GM18505 (cell line): ENCODE measurements at regions not wholly inside any gene's neighbourhood (a gene's known extent, or its start where the extent isn't known, plus 50 kb on each side); places are given as distances from the start of the nearest gene placed in this dataset.

Experiments
- ATAC-seq: cut with Tn5 transposase; IDR thresholded peaks from one replicate; pipeline ENCODE4 v1.9.1; 2021; ENCODE audit not compliant: unreplicated experiment
- POLR2A ChIP-seq: IDR thresholded peaks from 4 replicates; pipeline ENCODE4 v1.6.1; 2011; ENCODE audit warnings: borderline replicate concordance; ENCODE audit not compliant: insufficient read depth, insufficient read length; ENCODE audit errors: extremely low read depth

DNA sequence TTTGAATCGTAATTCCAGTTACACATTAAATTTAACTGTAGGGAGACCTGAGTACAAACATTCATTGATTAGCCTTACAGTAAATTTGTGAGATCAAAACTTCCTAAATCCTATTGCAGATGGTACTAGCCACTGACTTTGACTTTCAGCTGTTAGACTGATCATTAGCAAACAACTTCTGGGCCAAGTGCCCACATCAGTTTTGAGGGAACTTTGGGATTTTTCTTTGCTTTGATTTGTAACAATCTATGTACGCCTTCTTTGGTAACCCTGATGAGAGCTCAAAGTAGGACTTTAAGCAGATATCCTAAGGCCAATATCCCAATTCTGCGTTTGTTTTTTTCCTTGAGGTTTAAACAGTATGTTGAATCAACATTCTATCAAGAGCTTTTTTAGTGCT, 131.5 kb downstream of the DLEU7 start:
- ATAC-seq = no peak
- no peak for TF ChIP-seq POLR2A

DNA sequence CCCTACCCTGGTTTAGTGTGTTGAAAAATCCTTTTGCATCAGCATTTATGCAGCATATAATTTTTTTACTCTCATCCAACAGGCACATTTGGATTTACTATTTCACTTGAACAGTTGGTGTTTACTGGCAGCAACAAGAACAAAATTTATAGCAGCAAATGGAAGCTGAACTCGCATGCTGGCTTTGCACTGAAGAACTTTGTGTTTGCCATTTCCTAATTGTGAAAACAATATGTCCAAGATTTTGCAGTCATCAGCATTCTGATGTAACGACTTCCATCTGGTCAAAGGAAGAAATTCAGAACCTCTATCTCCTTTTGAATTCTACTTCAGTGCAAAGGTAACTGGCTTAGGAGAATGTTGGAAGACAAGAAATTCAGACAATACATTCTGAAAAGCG, 131.0 kb downstream of the DLEU7 start:
- ATAC-seq = no peak
- no peak for TF ChIP-seq POLR2A

DNA sequence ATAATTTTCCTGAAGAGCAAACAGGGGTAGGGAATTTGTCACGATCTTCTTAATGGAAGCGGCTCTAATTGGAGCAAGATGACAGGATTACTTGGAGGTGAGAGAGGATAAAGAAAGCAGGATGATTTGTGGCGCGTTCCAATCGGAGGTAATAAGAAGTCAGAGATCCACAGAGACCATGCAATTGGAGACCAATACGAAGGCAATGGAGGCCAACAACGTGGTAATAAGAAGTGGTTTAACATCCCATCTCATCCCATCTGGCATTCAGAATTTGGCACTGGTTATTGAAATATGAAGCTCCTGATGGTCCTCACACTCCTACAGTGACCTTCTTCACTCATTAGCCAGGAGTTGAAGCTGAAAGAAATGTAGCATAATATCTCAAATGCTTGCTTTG, 130.6 kb downstream of the DLEU7 start:
- no peak for TF ChIP-seq POLR2A
- no peak for ATAC-seq

DNA sequence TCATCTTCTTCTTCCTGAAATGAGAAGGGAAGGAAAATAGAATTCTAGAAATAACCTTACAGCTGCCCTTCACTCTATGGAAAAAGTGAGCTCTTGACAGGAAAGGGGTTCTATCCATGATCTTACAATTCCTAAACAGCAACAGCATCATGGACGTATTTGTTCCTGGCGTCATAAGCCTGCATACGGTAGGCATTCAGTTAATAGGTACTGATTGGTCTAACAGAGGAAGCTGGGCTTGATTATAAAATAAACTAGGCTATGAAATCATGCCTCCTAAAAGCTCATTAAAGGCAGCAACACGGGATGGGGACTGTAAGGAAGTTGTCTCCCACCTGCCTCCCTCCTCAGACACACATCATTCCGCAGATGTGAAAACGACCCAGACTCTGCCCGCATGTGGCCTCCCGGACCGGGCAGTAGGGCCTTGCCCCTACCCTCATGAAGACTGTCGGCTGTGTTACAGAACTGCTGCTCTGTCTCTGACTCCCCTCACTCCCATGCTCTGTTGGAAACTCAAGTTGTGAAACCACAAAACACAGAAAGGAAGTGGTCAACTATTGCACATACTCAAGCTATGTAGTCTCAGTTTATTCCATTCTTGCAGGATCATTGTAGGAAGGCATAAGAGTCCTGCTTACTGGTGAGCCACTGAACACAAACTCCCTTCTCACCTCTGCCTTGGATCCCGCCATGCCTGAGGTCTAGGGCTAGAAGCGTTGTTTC, 129.8 kb downstream of the DLEU7 start:
- ATAC-seq = peak; percentile 65

DNA sequence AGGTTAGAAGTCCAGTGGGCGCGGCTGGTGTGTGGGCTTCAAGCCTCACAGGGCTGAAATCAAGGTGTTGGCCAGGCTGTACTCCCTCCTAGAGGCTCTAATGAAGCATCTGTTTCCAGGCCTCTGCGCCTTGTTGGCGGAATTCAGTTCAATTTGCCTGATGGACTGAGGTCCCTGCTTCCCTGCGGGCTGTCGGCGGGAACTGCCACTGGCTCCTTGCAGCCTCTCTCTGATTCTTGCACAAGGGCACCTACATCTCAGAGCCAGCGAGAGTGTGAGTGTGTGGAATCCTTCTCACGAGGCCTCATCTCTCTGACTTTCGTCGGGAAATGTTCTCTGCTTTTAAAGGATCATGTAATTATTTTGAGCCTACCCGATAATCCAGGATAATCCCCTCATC, 128.6 kb downstream of the DLEU7 start:
- no peak for ATAC-seq
- TF ChIP-seq POLR2A = no peak

More for the DNA sequence above, 129.8 kb downstream of the DLEU7 start:
- no peak for TF ChIP-seq POLR2A

DNA sequence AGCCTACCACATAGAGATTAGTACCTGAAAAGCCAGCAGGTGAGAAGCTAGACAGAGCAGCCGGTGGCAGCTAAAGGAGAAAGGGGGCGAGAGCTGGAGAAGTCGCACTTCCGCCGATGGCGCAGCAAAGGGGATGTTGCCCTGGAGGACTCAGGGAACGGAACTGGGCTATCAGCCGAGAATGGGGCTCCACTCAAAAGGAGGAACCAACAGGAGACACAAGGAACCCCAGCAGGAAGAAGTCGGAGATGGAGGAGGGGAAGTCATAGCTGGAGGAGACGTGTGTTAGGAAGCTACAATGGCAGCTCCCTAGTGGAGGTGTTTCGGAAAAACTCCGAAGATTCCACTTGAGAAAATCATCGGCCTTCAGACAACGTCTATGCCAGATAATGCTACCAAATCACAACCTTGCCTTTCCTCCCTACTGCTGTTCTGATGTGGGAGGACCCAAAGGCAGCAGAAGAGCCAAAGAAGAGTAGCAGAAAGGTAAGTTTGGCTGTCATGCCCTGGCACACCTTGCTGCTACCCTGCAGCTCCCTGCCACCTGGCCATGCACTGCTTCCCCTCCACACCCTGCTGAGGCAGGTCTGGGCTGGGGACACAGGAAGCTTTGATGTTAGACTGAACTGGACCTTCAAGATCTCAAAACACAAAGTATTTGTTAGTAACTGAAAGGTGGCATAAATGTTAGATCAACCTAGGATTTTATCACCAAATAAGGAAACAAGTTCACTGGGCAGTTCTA, 127.9 kb downstream of the DLEU7 start:
- no peak for ATAC-seq
- TF ChIP-seq POLR2A = no peak

DNA sequence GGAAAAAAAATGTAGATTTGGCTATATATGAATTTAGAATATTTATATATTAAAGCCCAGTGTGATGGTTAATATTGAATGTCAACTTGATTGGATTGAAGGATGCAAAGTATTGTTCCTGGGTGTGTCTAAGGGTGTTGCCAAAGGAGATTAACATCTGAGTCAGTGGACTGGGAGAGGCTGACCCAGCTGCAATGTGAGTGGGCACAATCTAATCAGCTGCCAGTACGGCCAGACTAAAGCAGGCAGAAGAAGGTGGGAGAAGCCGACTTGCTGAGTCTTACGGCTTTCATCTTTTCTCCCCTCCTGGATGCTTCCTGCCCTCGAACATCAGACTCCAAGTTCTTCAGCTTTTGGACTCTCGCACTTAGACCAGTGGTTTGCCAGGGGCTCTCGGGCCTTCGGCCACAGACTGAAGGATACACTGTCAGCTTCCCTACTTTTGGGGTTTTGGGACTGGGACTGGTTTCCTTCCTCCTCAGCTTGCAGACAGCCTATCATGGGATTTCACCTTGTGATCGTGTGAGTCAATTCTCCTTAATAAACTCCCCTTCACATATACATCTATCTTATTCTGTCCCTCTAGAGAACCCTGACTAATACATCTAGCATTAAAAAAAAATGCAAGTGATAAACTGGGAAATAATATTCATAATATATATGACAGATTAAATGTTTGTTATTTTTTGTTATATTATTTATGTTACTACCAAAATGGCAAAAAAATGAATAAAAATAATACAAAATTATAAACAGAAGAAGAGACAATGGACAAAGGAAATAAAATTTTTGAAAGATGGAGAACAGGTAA, 122.4 kb downstream of the DLEU7 start:
- TF ChIP-seq POLR2A = no peak
- no peak for ATAC-seq

DNA sequence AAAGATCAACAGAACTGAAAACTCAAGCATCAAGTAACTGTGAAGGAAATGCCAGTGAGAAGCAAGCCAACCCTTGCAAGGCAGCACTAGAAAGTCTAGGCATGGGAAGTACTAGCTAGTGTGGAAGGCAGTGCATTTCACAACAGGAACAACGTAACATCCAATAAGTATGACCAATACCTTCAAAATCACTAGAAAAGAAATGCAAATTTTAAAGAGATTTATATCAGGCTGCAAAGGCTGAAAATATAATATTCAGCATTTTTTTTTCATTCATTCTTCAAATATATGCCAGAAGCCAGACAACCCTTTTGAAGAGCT, 121.9 kb downstream of the DLEU7 start:
- no peak for ATAC-seq
- no peak for TF ChIP-seq POLR2A

DNA sequence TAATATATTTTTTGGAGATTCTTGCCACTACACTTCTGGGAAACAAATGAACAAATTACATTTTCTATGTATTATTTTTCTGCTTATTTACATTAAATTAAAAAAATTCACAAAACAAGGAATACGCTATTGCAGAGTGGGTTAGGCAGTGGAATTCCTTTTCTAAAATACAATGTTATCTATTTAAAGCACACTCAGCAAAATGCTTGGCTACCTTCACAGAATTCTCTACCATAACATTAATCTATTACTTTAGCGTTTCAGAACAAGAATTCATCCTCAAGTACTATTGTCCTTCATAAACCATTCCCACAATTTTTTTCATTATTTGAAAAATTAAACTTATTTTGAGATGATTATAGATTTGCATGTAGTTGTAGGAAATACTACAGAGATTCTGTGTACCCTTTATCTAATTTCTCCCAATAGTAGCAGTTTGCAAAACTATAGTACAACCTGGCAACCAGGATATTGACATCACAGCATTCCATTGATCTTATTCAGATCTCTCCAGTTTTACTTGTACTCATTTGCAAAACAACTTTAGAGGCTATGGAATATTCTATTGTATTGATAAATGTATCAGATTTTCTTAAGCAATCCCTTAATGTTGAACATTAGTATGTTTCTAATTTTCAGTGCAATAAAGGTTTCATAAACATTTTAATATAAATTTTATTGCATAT, 120.9 kb downstream of the DLEU7 start:
- no peak for ATAC-seq

DNA sequence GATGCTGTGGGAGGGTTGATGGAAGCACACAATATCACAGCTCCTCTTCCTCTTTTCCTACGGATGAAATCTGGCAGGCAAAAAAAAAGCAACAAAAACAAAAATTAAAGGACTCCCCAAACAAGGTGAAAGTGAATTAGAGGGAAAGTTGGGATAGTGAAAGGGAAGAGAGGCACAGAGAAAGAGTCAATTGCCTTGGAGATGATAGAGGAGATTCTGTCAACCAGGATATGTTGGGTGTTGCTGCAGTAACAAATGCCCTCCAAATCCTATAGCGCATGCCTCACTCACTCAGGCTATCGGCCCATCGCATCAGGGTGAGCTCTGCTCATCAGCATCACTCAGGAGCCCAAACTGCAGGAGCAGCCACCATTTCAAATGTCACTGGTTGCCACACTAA, 119.1 kb downstream of the DLEU7 start:
- no peak for TF ChIP-seq POLR2A

More for the DNA sequence above, 120.9 kb downstream of the DLEU7 start:
- TF ChIP-seq POLR2A = no peak

DNA sequence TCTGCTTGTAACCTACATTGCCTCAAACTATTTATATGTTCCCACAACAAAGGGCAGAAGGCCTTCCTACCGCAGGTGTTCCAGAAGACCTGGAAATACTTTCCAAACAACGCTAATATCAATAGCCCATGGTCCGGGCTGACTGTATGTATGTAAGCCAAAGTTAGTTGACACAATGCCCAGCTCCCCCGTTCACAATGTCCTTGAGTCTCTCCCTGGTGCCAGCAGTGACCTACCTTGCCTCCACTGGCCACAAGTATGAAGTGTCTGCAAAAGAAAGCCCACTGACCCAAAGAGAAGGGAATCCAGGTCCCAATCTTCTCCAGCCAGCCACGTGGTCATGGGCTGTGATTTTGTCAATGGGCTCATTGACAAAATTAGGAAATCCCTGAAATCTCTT, 118.6 kb downstream of the DLEU7 start:
- ATAC-seq = no peak
- TF ChIP-seq POLR2A = no peak

More for the DNA sequence above, 119.1 kb downstream of the DLEU7 start:
- ATAC-seq = no peak

DNA sequence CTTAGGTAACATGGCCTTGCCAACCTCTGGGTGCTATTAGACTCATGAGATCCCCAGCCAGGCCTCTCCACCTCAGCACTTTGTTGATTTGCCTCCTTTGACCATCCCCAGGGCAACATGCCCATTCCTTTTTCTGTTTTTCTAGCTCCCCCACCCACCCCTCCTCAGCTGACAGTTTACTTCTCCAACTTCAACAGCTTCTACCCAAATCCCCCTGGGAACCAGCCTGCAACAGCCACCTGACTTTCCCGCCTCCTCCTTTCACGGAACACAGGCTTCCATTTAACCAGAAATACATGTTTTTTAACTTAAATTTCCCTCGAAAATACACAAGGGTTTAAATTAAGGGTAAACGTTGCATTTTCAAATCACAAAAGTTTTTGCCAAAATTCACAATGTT, 117.3 kb downstream of the DLEU7 start:
- no peak for TF ChIP-seq POLR2A
- ATAC-seq = no peak

DNA sequence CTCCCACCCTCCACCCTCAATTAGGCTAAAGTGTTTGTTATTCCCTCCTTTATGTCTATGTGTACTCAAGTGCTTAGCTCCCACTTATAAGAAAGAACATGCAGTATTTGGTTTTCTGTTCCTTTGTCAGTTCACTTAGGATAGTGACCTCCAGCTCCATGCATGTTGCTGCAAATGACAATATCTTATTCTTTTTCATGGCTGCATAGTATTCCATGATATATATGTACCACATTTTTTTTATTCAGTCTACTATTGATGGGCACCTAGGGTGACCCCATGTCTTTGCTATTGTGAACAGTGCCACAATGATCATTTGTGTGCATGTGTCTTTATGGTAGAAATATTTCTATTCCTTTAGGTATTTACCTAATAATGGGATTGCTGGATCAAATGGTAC, 114.3 kb downstream of the DLEU7 start:
- ATAC-seq = no peak

DNA sequence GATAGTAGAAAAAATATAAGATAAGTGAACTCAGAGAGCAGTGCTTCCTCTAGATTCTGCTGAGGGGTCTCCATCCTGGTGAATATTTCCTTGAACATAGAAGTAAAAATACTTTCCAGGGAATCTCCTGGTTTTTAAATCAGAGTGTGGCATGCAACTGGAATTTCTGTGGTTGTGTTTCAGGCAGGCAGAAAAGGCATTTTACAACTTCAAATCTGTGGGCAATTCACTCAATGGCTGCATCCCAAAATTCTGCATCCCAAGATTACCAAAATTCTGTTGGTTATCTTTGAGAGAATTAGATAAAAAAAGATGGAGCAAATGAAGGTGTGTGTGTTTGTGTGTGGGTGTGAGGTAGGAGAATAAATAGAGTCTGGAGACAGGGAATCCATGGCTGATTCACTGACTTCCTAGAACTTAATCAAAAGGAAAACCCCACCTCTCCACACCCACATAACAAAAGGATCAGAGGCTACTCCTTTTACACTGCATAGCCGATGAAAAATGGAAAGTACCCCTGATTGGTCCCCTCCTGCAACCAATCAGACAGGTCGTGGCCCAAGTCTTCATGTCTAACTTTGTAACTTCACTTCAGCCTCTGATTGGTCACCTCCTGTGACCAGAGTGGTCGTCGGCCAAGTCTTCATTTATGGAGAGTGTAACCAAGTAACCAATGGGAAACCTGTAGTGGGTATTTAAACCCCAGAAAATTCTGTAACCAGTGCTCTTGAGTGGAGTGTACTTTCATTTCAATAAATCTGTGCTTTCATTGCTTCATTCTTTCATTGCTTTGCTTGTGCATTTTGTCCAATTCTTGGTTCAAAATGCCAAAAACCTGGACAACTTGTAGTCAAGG, 112.8 kb downstream of the DLEU7 start:
- no peak for TF ChIP-seq POLR2A
- no peak for ATAC-seq

More for the DNA sequence above, 114.3 kb downstream of the DLEU7 start:
- TF ChIP-seq POLR2A = no peak
